Body of pancreas (tissue), 4 donors: ENCODE measurements at regions not wholly inside any gene's neighbourhood (a gene's known extent, or its start where the extent isn't known, plus 50 kb on each side); places are given as distances from the start of the nearest gene placed in this dataset.

Source experiments
- CTCF ChIP-seq, 7 experiments: fragments of 450-650 bp in 4 of 7; fragments of 200-600 bp in 3 of 7; sonication (generic) in 3 of 7; IDR thresholded peaks; one replicate each; pipeline ENCODE4 v1.5.1; 2016 to 2019; ENCODE audit warnings: antibody characterized with exemption in 7 of 7
- POLR2A ChIP-seq, 3 donors: fragments of 450-650 bp; IDR thresholded peaks; one replicate each; pipeline ENCODE4 v1.6.1; 2016; ENCODE audit warnings: antibody characterized with exemption in 3 of 3, mild to moderate bottlenecking in 2 of 3

- no peak for TF ChIP-seq CTCF (IDR thresholded peaks at IDR 0.05)
- no peak for TF ChIP-seq POLR2A (IDR thresholded peaks at IDR 0.05)
Measured at GRCh38 chr1:4032571-4032970, 132.5 kb upstream of the C1orf174 start.
